Suprapubic skin (tissue), 4 donors: ENCODE measurements at regions not wholly inside any gene's neighbourhood (a gene's known extent, or its start where the extent isn't known, plus 50 kb on each side); places are given as distances from the start of the nearest gene placed in this dataset.

Experiments used
- EP300 ChIP-seq: sonication (generic); formaldehyde crosslinking; IDR thresholded peaks from one replicate; pipeline ENCODE4 v1.6.1; 2017; ENCODE audit warnings: antibody characterized with exemption
- POLR2A ChIP-seq, 2 donors: fragments of 450-650 bp; IDR thresholded peaks; one replicate each; pipeline ENCODE4 v1.6.1; 2017; ENCODE audit warnings: antibody characterized with exemption in 2 of 2, mild to moderate bottlenecking in 2 of 2, moderate library complexity in 2 of 2
- POLR2AphosphoS5 ChIP-seq, 3 donors: sonication (generic); formaldehyde crosslinking; IDR thresholded peaks; one replicate each; pipeline ENCODE4 v1.6.1; 2017; ENCODE audit warnings: antibody characterized with exemption in 3 of 3
- TF ChIP-seq, protein P1 (sequence below), 2 donors: fragments of 200-600 bp in 1 of 2; fragments of 450-650 bp in 1 of 2; sonication (generic) in 1 of 2; IDR thresholded peaks; one replicate each; pipeline ENCODE4 v1.5.1; 2016 to 2019; ENCODE audit warnings: antibody characterized with exemption in 2 of 2, mild to moderate bottlenecking in 1 of 2, moderate library complexity in 1 of 2

DNA sequence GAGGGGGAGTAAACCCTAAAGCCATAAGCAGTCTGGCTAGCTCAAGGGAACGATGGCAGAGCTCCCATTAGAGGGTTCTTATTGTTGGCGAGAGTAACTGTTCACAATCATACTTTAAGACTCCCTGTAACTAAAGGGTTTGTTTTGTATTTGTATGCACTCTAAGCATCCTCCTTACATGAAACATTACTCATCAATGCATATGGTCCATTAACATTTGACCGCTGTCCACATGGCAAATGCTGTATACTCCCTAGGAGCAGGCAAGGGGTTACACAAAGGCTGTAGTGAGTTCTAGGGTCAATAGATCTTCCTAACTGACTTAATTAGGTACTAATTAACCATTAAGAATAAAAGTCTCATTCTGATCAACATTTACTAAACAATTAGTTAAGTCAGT lies 95.3 kb upstream of the MRPS30 start:
- TF ChIP-seq POLR2A (IDR thresholded peaks at IDR 0.05) (no peak), EP300 (no peak), POLR2AphosphoS5 (IDR thresholded peaks at IDR 0.05) (no peak)
- TF ChIP-seq, protein P1, sequence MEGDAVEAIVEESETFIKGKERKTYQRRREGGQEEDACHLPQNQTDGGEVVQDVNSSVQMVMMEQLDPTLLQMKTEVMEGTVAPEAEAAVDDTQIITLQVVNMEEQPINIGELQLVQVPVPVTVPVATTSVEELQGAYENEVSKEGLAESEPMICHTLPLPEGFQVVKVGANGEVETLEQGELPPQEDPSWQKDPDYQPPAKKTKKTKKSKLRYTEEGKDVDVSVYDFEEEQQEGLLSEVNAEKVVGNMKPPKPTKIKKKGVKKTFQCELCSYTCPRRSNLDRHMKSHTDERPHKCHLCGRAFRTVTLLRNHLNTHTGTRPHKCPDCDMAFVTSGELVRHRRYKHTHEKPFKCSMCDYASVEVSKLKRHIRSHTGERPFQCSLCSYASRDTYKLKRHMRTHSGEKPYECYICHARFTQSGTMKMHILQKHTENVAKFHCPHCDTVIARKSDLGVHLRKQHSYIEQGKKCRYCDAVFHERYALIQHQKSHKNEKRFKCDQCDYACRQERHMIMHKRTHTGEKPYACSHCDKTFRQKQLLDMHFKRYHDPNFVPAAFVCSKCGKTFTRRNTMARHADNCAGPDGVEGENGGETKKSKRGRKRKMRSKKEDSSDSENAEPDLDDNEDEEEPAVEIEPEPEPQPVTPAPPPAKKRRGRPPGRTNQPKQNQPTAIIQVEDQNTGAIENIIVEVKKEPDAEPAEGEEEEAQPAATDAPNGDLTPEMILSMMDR (IDR thresholded peaks at IDR 0.05) = no peak
